Testis (tissue), 2 donors: ENCODE measurements at regions not wholly inside any gene's neighbourhood (a gene's known extent, or its start where the extent isn't known, plus 50 kb on each side); places are given as distances from the start of the nearest gene placed in this dataset.
A peak's percentile ranks its signal among the peaks of the same experiment; 100 is the strongest.

ENCODE experiments used
- DNase-seq: peaks from one replicate; pipeline ENCODE4 v3.0.0-alpha.2; 2019
- H3K27ac ChIP-seq, 2 donors: fragments of 200-600 bp; sonication (generic); one replicate each; pipeline ENCODE4 v1.5.1; 2019
- H3K27me3 ChIP-seq: fragments of 200-600 bp; sonication (generic); one replicate; pipeline ENCODE4 v1.5.1; 2019
- H3K36me3 ChIP-seq: fragments of 200-600 bp; sonication (generic); one replicate; pipeline ENCODE4 v1.5.1; 2017; ENCODE audit warnings: low read depth; ENCODE audit errors: missing control alignments
- H3K4me1 ChIP-seq: fragments of 200-600 bp; sonication (generic); one replicate; pipeline ENCODE4 v1.5.1; 2019
- H3K4me3 ChIP-seq, 2 donors: fragments of 200-600 bp; sonication (generic); one replicate each; pipeline ENCODE4 v1.5.1; 2017 to 2019
- H3K9me3 ChIP-seq: fragments of 200-600 bp; sonication (generic); one replicate; pipeline ENCODE4 v1.5.1; 2017
- POLR2A ChIP-seq: fragments of 450-650 bp; IDR thresholded peaks from one replicate; pipeline ENCODE4 v1.6.1; 2017; ENCODE audit warnings: antibody characterized with exemption, mild to moderate bottlenecking, moderate library complexity
- WGBS, 2 donors: methylation state at CpG; one replicate each; pipeline ENCODE4 v1.1.5; 2018; 5-methylcytosine and 5-hydroxymethylcytosine counted together
- intact Hi-C: fragments of 100-400 bp; cut with DNase I; formaldehyde crosslinking; loops from one replicate; pipeline ENCODE4 v1.15.1; 2023; ENCODE audit warnings: low total_unique reads
- TF ChIP-seq, protein P1 (sequence below), 3 experiments: fragments of 450-650 bp in 2 of 3; fragments of 200-600 bp in 1 of 3; sonication (generic) in 1 of 3; IDR thresholded peaks; one replicate each; pipeline ENCODE4 v1.5.1; 2016 to 2019; ENCODE audit warnings: antibody characterized with exemption in 3 of 3, mild to moderate bottlenecking in 2 of 3, moderate library complexity in 1 of 3

GRCh38 chr10:131002031-131002861, 309.3 kb downstream of the TCERG1L start:
- TF ChIP-seq, protein P1, sequence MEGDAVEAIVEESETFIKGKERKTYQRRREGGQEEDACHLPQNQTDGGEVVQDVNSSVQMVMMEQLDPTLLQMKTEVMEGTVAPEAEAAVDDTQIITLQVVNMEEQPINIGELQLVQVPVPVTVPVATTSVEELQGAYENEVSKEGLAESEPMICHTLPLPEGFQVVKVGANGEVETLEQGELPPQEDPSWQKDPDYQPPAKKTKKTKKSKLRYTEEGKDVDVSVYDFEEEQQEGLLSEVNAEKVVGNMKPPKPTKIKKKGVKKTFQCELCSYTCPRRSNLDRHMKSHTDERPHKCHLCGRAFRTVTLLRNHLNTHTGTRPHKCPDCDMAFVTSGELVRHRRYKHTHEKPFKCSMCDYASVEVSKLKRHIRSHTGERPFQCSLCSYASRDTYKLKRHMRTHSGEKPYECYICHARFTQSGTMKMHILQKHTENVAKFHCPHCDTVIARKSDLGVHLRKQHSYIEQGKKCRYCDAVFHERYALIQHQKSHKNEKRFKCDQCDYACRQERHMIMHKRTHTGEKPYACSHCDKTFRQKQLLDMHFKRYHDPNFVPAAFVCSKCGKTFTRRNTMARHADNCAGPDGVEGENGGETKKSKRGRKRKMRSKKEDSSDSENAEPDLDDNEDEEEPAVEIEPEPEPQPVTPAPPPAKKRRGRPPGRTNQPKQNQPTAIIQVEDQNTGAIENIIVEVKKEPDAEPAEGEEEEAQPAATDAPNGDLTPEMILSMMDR (IDR thresholded peaks at IDR 0.05) = no peak
- H3K9me3 ChIP-seq = no peaks in the 10 kb centered on the region
- H3K4me3 ChIP-seq = no peak overlapping the region
- no peaks in the 10 kb centered on the region for H3K27me3 ChIP-seq
- intact Hi-C loops = no loop called here
- 75 to 76% methylated on average over 12 of the region's 12 CpGs for WGBS, 2 donors
- no peaks in the 10 kb centered on the region for H3K4me1 ChIP-seq
- H3K27ac ChIP-seq = no peak overlapping the region
- no peaks in the 10 kb centered on the region for H3K36me3 ChIP-seq
- DNase-seq = peak; percentile 6

DNA sequence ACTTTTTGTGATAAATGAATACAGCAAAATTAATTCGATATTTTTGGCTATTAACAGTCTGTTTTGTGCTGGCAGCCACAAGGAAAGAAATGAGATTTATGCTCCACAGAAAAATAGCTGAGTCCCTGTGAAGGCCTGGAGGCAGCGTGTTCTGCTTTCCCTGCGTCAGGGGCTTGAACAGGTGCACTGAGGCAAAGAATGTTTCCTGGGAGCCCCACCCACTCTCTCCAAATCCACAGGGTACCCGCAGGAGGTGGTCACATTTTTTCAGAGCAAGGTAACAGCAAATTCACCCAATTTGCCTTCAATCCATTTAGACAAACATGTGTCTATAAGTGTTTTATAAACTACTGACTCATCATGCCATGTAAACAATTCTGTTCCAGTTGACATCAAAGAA, 308.1 kb downstream of the TCERG1L start:
- WGBS, 2 donors = 90 to 95% methylated on average over 4 of the region's 4 CpGs
- no peak for TF ChIP-seq POLR2A
- H3K27ac ChIP-seq = no peak overlapping the region
- H3K27me3 ChIP-seq = no peaks in the 10 kb centered on the region
- H3K36me3 ChIP-seq = no peaks in the 10 kb centered on the region
- no peaks in the 10 kb centered on the region for H3K9me3 ChIP-seq
- intact Hi-C loops = no loop called here
- no peak for DNase-seq
- H3K4me1 ChIP-seq = no peaks in the 10 kb centered on the region
- H3K4me3 ChIP-seq = no peak overlapping the region

- no peak for DNase-seq
- TF ChIP-seq, protein P1 (IDR thresholded peaks at IDR 0.05) = no peak
- no peak for TF ChIP-seq POLR2A
- Histone ChIP-seq H3K27ac (no peak overlapping the region), H3K36me3 (no peaks in the 10 kb centered on the region), H3K4me3 (no peak overlapping the region), H3K27me3 (no peaks in the 10 kb centered on the region), H3K9me3 (no peaks in the 10 kb centered on the region), H3K4me1 (no peaks in the 10 kb centered on the region)
- intact Hi-C loops = no loop called here
- 76 to 77% methylated on average over 2 of the region's 2 CpGs for WGBS, 2 donors
Observed at GRCh38 chr10:131004276-131004675, 307.2 kb downstream of the TCERG1L start.

- intact Hi-C loops = no loop called here
Observed at GRCh38 chr10:131006458-131007256, 304.9 kb downstream of the TCERG1L start.

GRCh38 chr10:131009791-131010190, 301.7 kb downstream of the TCERG1L start:
- 50 to 75% methylated on average over 5 of the region's 5 CpGs for WGBS, 2 donors
- Histone ChIP-seq H3K4me1 (no peaks in the 10 kb centered on the region), H3K27me3 (no peaks in the 10 kb centered on the region), H3K9me3 (no peaks in the 10 kb centered on the region), H3K36me3 (no peaks in the 10 kb centered on the region), H3K27ac (no peak overlapping the region), H3K4me3 (no peak overlapping the region)
- TF ChIP-seq POLR2A = no peak
- intact Hi-C loops = no loop called here
- DNase-seq = no peak

More at GRCh38 chr10:131006458-131007256, 304.9 kb downstream of the TCERG1L start:
- Histone ChIP-seq H3K27me3 (no peaks in the 10 kb centered on the region), H3K4me3 (no peak overlapping the region), H3K27ac (no peak overlapping the region), H3K36me3 (no peaks in the 10 kb centered on the region), H3K9me3 (no peaks in the 10 kb centered on the region), H3K4me1 (no peaks in the 10 kb centered on the region)
- no peak for TF ChIP-seq POLR2A
- TF ChIP-seq, protein P1 (IDR thresholded peaks at IDR 0.05) = no peak
- no peak for DNase-seq
- WGBS, 2 donors = 91% methylated on average over 10 of the region's 10 CpGs
